ENCODE measurements at regions not wholly inside any gene's neighbourhood (a gene's known extent, or its start where the extent isn't known, plus 50 kb on each side); places are given as distances from the start of the nearest gene placed in this dataset.

GRCh38 chr2:45169339-45170190 is 160.3 kb upstream of the SIX2 start:
- TF ChIP-seq CTCF (IDR thresholded peaks at IDR 0.05): no peak
- no peak for TF ChIP-seq POLR2AphosphoS5 (IDR thresholded peaks at IDR 0.05)
